ENCODE measurements at regions not wholly inside any gene's neighbourhood (a gene's known extent, or its start where the extent isn't known, plus 50 kb on each side); places are given as distances from the start of the nearest gene placed in this dataset.

GRCh38 chr3:87553058-87553457 is 276.7 kb upstream of the POU1F1 start:
- TF ChIP-seq CTCF (conservative IDR thresholded peaks at IDR 0.05 in 1 of 2, IDR thresholded peaks at IDR 0.05 in 1 of 2; ENCODE audit: low read depth in 1 of 2, low read length in 2 of 2) (no peak), EZH2 (IDR thresholded peaks at IDR 0.05; ENCODE audit: low read length, missing control alignments) (no peak)

Measured in fibroblast of lung (primary cell).